ENCODE measurements at regions not wholly inside any gene's neighbourhood (a gene's known extent, or its start where the extent isn't known, plus 50 kb on each side); places are given as distances from the start of the nearest gene placed in this dataset.

- no peak overlapping the region for H3K27ac Mint-ChIP-seq
- peaks cover 1% of the 10 kb centered on the region for H3K36me3 Mint-ChIP-seq
- no peaks in the 10 kb centered on the region for H3K9me3 Mint-ChIP-seq
- peaks cover 14 to 17% (median 17%) of the 10 kb centered on the region in 3 donors for H3K4me1 Mint-ChIP-seq
- no peaks in the 10 kb centered on the region for H3K27me3 Mint-ChIP-seq
- no peak overlapping the region for H3K4me3 Mint-ChIP-seq
These were observed 164.2 kb downstream of the DLEU7 start for GRCh38 chr13:50679321-50679720.

- Mint-ChIP-seq H3K27me3 (no peaks in the 10 kb centered on the region), H3K36me3 (no peaks in the 10 kb centered on the region), H3K27ac (no peak overlapping the region), H3K9me3 (no peaks in the 10 kb centered on the region), H3K4me1 (peaks cover 2 to 15% (median 13%) of the 10 kb centered on the region in 3 donors), H3K4me3 (no peak overlapping the region)
These were observed 161.5 kb downstream of the DLEU7 start for GRCh38 chr13:50682002-50682401.

GRCh38 chr13:50682966-50683365, 160.5 kb downstream of the DLEU7 start:
- Mint-ChIP-seq H3K36me3 (no peaks in the 10 kb centered on the region), H3K9me3 (no peaks in the 10 kb centered on the region), H3K4me3 (no peak overlapping the region)

GRCh38 chr13:50684366-50684765, 159.1 kb downstream of the DLEU7 start:
- Mint-ChIP-seq H3K27me3 (no peaks in the 10 kb centered on the region), H3K4me1 (peaks cover 0 to 15% (median 12%) of the 10 kb centered on the region in 3 donors), H3K9me3 (no peaks in the 10 kb centered on the region), H3K36me3 (no peaks in the 10 kb centered on the region), H3K27ac (no peak overlapping the region), H3K4me3 (no peak overlapping the region)

More at GRCh38 chr13:50682966-50683365, 160.5 kb downstream of the DLEU7 start:
- no peaks in the 10 kb centered on the region for H3K27me3 Mint-ChIP-seq
- H3K27ac Mint-ChIP-seq: no peak overlapping the region
- peaks cover 0 to 15% (median 12%) of the 10 kb centered on the region in 3 donors for H3K4me1 Mint-ChIP-seq

- Mint-ChIP-seq H3K36me3 (no peaks in the 10 kb centered on the region), H3K4me1 (peaks cover 0 to 15% (median 12%) of the 10 kb centered on the region in 3 donors), H3K4me3 (no peak overlapping the region), H3K9me3 (no peaks in the 10 kb centered on the region), H3K27me3 (no peaks in the 10 kb centered on the region), H3K27ac (no peak overlapping the region)
These were observed 158.0 kb downstream of the DLEU7 start for GRCh38 chr13:50685491-50685890.

GRCh38 chr13:50685956-50686355, 157.5 kb downstream of the DLEU7 start:
- no peaks in the 10 kb centered on the region for H3K36me3 Mint-ChIP-seq

GRCh38 chr13:50686551-50686950, 156.9 kb downstream of the DLEU7 start:
- H3K27ac Mint-ChIP-seq: no peak overlapping the region
- no peaks in the 10 kb centered on the region for H3K27me3 Mint-ChIP-seq
- no peaks in the 10 kb centered on the region for H3K36me3 Mint-ChIP-seq
- peaks cover 0 to 15% (median 12%) of the 10 kb centered on the region in 3 donors for H3K4me1 Mint-ChIP-seq
- no peak overlapping the region for H3K4me3 Mint-ChIP-seq
- H3K9me3 Mint-ChIP-seq: no peaks in the 10 kb centered on the region

More at GRCh38 chr13:50685956-50686355, 157.5 kb downstream of the DLEU7 start:
- Mint-ChIP-seq H3K27ac (no peak overlapping the region), H3K9me3 (no peaks in the 10 kb centered on the region), H3K4me1 (peaks cover 0 to 15% (median 12%) of the 10 kb centered on the region in 3 donors), H3K27me3 (no peaks in the 10 kb centered on the region), H3K4me3 (no peak overlapping the region)

- Mint-ChIP-seq H3K27ac (no peak overlapping the region), H3K4me3 (no peak overlapping the region), H3K4me1 (peaks cover 0 to 15% (median 12%) of the 10 kb centered on the region in 3 donors), H3K27me3 (no peaks in the 10 kb centered on the region), H3K36me3 (no peaks in the 10 kb centered on the region), H3K9me3 (no peaks in the 10 kb centered on the region)
These were observed 155.9 kb downstream of the DLEU7 start for GRCh38 chr13:50687545-50687944.

- H3K9me3 Mint-ChIP-seq: no peaks in the 10 kb centered on the region
- no peak overlapping the region for H3K4me3 Mint-ChIP-seq
- H3K4me1 Mint-ChIP-seq: peaks cover 0 to 4% (median 3%) of the 10 kb centered on the region in 3 donors
- H3K27me3 Mint-ChIP-seq: no peaks in the 10 kb centered on the region
- no peak overlapping the region for H3K27ac Mint-ChIP-seq
- H3K36me3 Mint-ChIP-seq: no peaks in the 10 kb centered on the region
These were observed 153.5 kb downstream of the DLEU7 start for GRCh38 chr13:50690006-50690405.

- H3K4me3 Mint-ChIP-seq: no peak overlapping the region
- H3K27me3 Mint-ChIP-seq: no peaks in the 10 kb centered on the region
- H3K27ac Mint-ChIP-seq: no peak overlapping the region
- H3K9me3 Mint-ChIP-seq: peaks cover 0 to 3% (median 0%) of the 10 kb centered on the region in 3 donors
- H3K36me3 Mint-ChIP-seq: no peaks in the 10 kb centered on the region
- no peaks in the 10 kb centered on the region for H3K4me1 Mint-ChIP-seq
These were observed 152.3 kb downstream of the DLEU7 start for GRCh38 chr13:50691176-50691680.

GRCh38 chr13:50691681-50692263, 151.7 kb downstream of the DLEU7 start:
- Mint-ChIP-seq H3K36me3 (no peaks in the 10 kb centered on the region), H3K27ac (no peak overlapping the region), H3K27me3 (no peaks in the 10 kb centered on the region), H3K4me1 (no peaks in the 10 kb centered on the region), H3K9me3 (peaks cover 0 to 4% (median under 1%) of the 10 kb centered on the region in 3 donors), H3K4me3 (no peak overlapping the region)

GRCh38 chr13:50692396-50692915, 151.0 kb downstream of the DLEU7 start:
- H3K36me3 Mint-ChIP-seq: no peaks in the 10 kb centered on the region
- H3K4me1 Mint-ChIP-seq: no peaks in the 10 kb centered on the region
- H3K27ac Mint-ChIP-seq: no peak overlapping the region
- no peak overlapping the region for H3K4me3 Mint-ChIP-seq
- peaks cover 0 to 6% (median 4%) of the 10 kb centered on the region in 3 donors for H3K9me3 Mint-ChIP-seq
- H3K27me3 Mint-ChIP-seq: no peaks in the 10 kb centered on the region

- peak overlapping the region in 1 of 4 donors; percentile 39 for H3K4me3 Mint-ChIP-seq
- H3K27me3 Mint-ChIP-seq: no peaks in the 10 kb centered on the region
- H3K9me3 Mint-ChIP-seq: peaks cover 0 to 6% (median 4%) of the 10 kb centered on the region in 3 donors
- no peaks in the 10 kb centered on the region for H3K4me1 Mint-ChIP-seq
- H3K27ac Mint-ChIP-seq: no peak overlapping the region
- H3K36me3 Mint-ChIP-seq: no peaks in the 10 kb centered on the region
These were observed 149.8 kb downstream of the DLEU7 start for GRCh38 chr13:50693727-50694126.

- no peak overlapping the region for H3K27ac Mint-ChIP-seq
- H3K4me3 Mint-ChIP-seq: no peak overlapping the region
- no peaks in the 10 kb centered on the region for H3K36me3 Mint-ChIP-seq
- peaks cover 0 to 6% (median 4%) of the 10 kb centered on the region in 3 donors for H3K9me3 Mint-ChIP-seq
- no peaks in the 10 kb centered on the region for H3K27me3 Mint-ChIP-seq
- no peaks in the 10 kb centered on the region for H3K4me1 Mint-ChIP-seq
These were observed 145.5 kb downstream of the DLEU7 start for GRCh38 chr13:50697746-50698539.

- Mint-ChIP-seq H3K4me3 (no peak overlapping the region), H3K4me1 (no peaks in the 10 kb centered on the region), H3K9me3 (peaks cover 0 to 6% (median 4%) of the 10 kb centered on the region in 3 donors), H3K36me3 (no peaks in the 10 kb centered on the region), H3K27me3 (no peaks in the 10 kb centered on the region), H3K27ac (no peak overlapping the region)
These were observed 143.4 kb downstream of the DLEU7 start for GRCh38 chr13:50699874-50700663.
